G401 (cell line): ENCODE measurements at regions not wholly inside any gene's neighbourhood (a gene's known extent, or its start where the extent isn't known, plus 50 kb on each side); places are given as distances from the start of the nearest gene placed in this dataset.
A peak's percentile ranks its signal among the peaks of the same experiment; 100 is the strongest.

Experiments
- DNase-seq: peaks from one replicate; pipeline ENCODE4 v3.0.0-alpha.2; 2015; ENCODE audit warnings: low spot score
- in situ Hi-C: cut with HindIII; loops from 2 replicates; pipeline ENCODE4 v1.10.0; 2016; ENCODE audit warnings: low sequenced_read_pairs, mixed read lengths

- in situ Hi-C loops = no loop called here
- no peak for DNase-seq
These were observed 160.3 kb upstream of the ZIC3 start for GRCh38 chrX:137405449-137406140.

GRCh38 chrX:137401092-137401491 is 164.8 kb upstream of the ZIC3 start:
- in situ Hi-C loops = no loop called here
- DNase-seq = no peak

GRCh38 chrX:137387646-137388045 is 178.3 kb upstream of the ZIC3 start:
- DNase-seq = no peak
- in situ Hi-C loops = no loop called here

- no peak for DNase-seq
- in situ Hi-C loops = no loop called here
These were observed 199.8 kb upstream of the ZIC3 start for GRCh38 chrX:137366018-137366633.

GRCh38 chrX:137363559-137363958 is 202.4 kb upstream of the ZIC3 start:
- DNase-seq = no peak
- in situ Hi-C loops = no loop called here

GRCh38 chrX:137362583-137362982 is 203.3 kb upstream of the ZIC3 start:
- no peak for DNase-seq
- in situ Hi-C loops = no loop called here

GRCh38 chrX:137354851-137355250 is 211.1 kb upstream of the ZIC3 start:
- peak; percentile 51 for DNase-seq
- in situ Hi-C loops = no loop called here

- DNase-seq = no peak
- in situ Hi-C loops = no loop called here
These were observed 212.5 kb upstream of the ZIC3 start for GRCh38 chrX:137353404-137353803.

- no peak for DNase-seq
- in situ Hi-C loops = no loop called here
These were observed 213.7 kb upstream of the ZIC3 start for GRCh38 chrX:137352101-137352660.

GRCh38 chrX:137342969-137343368 is 223.0 kb upstream of the ZIC3 start:
- in situ Hi-C loops = no loop called here
- DNase-seq = peak; percentile 51

GRCh38 chrX:137313627-137314026 is 252.3 kb upstream of the ZIC3 start:
- in situ Hi-C loops = no loop called here
- no peak for DNase-seq

GRCh38 chrX:137305404-137305803 is 260.5 kb upstream of the ZIC3 start:
- in situ Hi-C loops = no loop called here
- DNase-seq = no peak

GRCh38 chrX:137297167-137297566 is 263.4 kb upstream of the GPR101 start:
- DNase-seq = no peak
- in situ Hi-C loops = no loop called here

GRCh38 chrX:137290011-137290410 is 256.2 kb upstream of the GPR101 start:
- in situ Hi-C loops = no loop called here

GRCh38 chrX:137287191-137287590 is 253.4 kb upstream of the GPR101 start:
- DNase-seq = no peak
- in situ Hi-C loops = no loop called here

More at GRCh38 chrX:137290011-137290410, 256.2 kb upstream of the GPR101 start:
- DNase-seq = peak; percentile 92

GRCh38 chrX:137286423-137286822 is 252.6 kb upstream of the GPR101 start:
- in situ Hi-C loops = no loop called here
- DNase-seq = no peak

GRCh38 chrX:137278825-137279224 is 245.0 kb upstream of the GPR101 start:
- in situ Hi-C loops = no loop called here
- no peak for DNase-seq

- no peak for DNase-seq
- in situ Hi-C loops = no loop called here
These were observed 229.6 kb upstream of the GPR101 start for GRCh38 chrX:137263374-137263773.

GRCh38 chrX:137245183-137245582 is 211.4 kb upstream of the GPR101 start:
- DNase-seq = no peak
- in situ Hi-C loops = no loop called here

GRCh38 chrX:137236837-137237236 is 203.0 kb upstream of the GPR101 start:
- in situ Hi-C loops = no loop called here
- no peak for DNase-seq
